HepG2 (cell line): ENCODE measurements at regions not wholly inside any gene's neighbourhood (a gene's known extent, or its start where the extent isn't known, plus 50 kb on each side); places are given as distances from the start of the nearest gene placed in this dataset.
"Not testable (repeated sequence)": the region's sequence is repeated elsewhere in the genome, so short reads cannot be mapped to it uniquely, and the experiment has no call there.

Experiments used
- ATAC-seq: fragments of 200-7000 bp; cut with Tn5 transposase; 3 replicates; pipeline ENCODE4 v1.9.1; 2020; ENCODE audit warnings: mild to moderate bottlenecking, moderate library complexity
- BruUV-seq: library from RNA; stranded (reverse); fragments of 400-500 nt; replicated peaks from 2 replicates; lab custom pipeline; 2021; lab: Mats Ljungman, UMichigan
- CTCF ChIA-PET: fragments of 300-600 bp; formaldehyde crosslinking; extraction: SDS; loops from one replicate; lab custom pipeline; 2021; ENCODE audit warnings: low total read pairs, inconsistent platforms, low intra/inter-chr PET ratio; lab: Yijun Ruan, JAX
- POLR2A ChIA-PET: fragments of 350-600 bp; sonication (Branson Sonifier 250); formaldehyde crosslinking; loops from one replicate; lab custom pipeline; 2020; ENCODE audit warnings: antibody characterized with exemption, inconsistent platforms; lab: Yijun Ruan, JAX
- DNase-seq: peaks from one replicate; pipeline ENCODE4 v3.0.0-alpha.2; 2015; ENCODE audit warnings: low spot score
- FAIRE-seq: peaks from 3 replicates; lab custom pipeline; 2011; peaks lifted over from hg19 to GRCh38; lab: Jason Lieb, UNC
- H2AFZ ChIP-seq: one replicate; pipeline ENCODE4 v1.6.1; 2011; ENCODE audit warnings: low read length, inconsistent platforms
- H3K27ac ChIP-seq: fragments of 300-600 bp; 3 replicates; pipeline ENCODE4 v1.8.0; 2011; ENCODE audit warnings: mixed run types, mild to moderate bottlenecking, mixed read lengths, low read length, inconsistent platforms; ENCODE audit not compliant: insufficient read depth; ENCODE audit errors: extremely low read length
- H3K27me3 ChIP-seq, 2 experiments: fragments of 200-600 bp in 1 of 2; 2 replicates in 1 of 2; 3 replicates in 1 of 2; pipeline versions ENCODE4 v1.6.0 to v1.8.0; 2011; ENCODE audit warnings: low read length in 2 of 2, mild to moderate bottlenecking in 2 of 2, moderate library complexity in 2 of 2, inconsistent platforms in 1 of 2; ENCODE audit not compliant: insufficient read depth in 2 of 2, control insufficient read depth in 1 of 2
- H3K36me3 ChIP-seq, 2 experiments: fragments of 200-600 bp in 1 of 2; replicated peaks in 1 of 2; 2 replicates in 1 of 2; 3 replicates in 1 of 2; pipeline versions ENCODE4 v1.5.1 to v1.8.0; 2011; ENCODE audit warnings: low read length in 2 of 2, inconsistent platforms in 1 of 2; ENCODE audit not compliant: insufficient read depth in 2 of 2, control insufficient read depth in 1 of 2
- H3K4me1 ChIP-seq: 2 replicates; pipeline ENCODE4 v1.5.1; 2012; ENCODE audit warnings: low read length, inconsistent platforms; ENCODE audit not compliant: insufficient read depth
- H3K4me2 ChIP-seq: 2 replicates; pipeline ENCODE4 v1.6.0; 2011; ENCODE audit warnings: low read depth, low read length, inconsistent platforms
- H3K4me3 ChIP-seq, 3 experiments: fragments of 200-600 bp in 1 of 3; sonication (generic), shearing (Covaris generic) in 1 of 3; replicated peaks in 1 of 3; 2 replicates each; pipeline ENCODE4 v1.5.1; 2011 to 2016; ENCODE audit warnings: low read length in 3 of 3, inconsistent platforms in 2 of 3, low read depth in 2 of 3, mild to moderate bottlenecking in 2 of 3, control low read depth in 1 of 3, mixed read lengths in 1 of 3; ENCODE audit not compliant: insufficient read depth in 1 of 3
- H3K79me2 ChIP-seq: one replicate; pipeline ENCODE4 v1.6.1; 2011; ENCODE audit warnings: low read length, inconsistent platforms; ENCODE audit not compliant: insufficient read depth
- H3K9ac ChIP-seq: 2 replicates; pipeline ENCODE4 v1.6.0; 2011; ENCODE audit warnings: mild to moderate bottlenecking, low read depth, low read length, inconsistent platforms; ENCODE audit not compliant: insufficient read depth
- H3K9me3 ChIP-seq: 2 replicates; pipeline ENCODE4 v1.5.1; 2012; ENCODE audit warnings: mild to moderate bottlenecking, low read length
- H4K20me1 ChIP-seq: 2 replicates; pipeline ENCODE4 v1.6.0; 2011; ENCODE audit warnings: inconsistent platforms, mild to moderate bottlenecking, low read length, moderate library complexity; ENCODE audit not compliant: insufficient read depth
- ARID5B ChIP-seq: IDR thresholded peaks from 2 replicates; pipeline ENCODE4 v1.4.0; 2020; ENCODE audit warnings: mild to moderate bottlenecking, missing genetic modification reagents
- CTCF ChIP-seq: sonication (generic); formaldehyde crosslinking; IDR thresholded peaks from 2 replicates; pipeline ENCODE4 v1.5.0; 2020; ENCODE audit warnings: mild to moderate bottlenecking, missing genetic modification reagents, moderate library complexity
- PPARG ChIP-seq: conservative IDR thresholded peaks from 2 replicates; pipeline ENCODE4 v1.6.1; 2016; ENCODE audit warnings: missing biosample characterization, missing genetic modification reagents
- RAD21 ChIP-seq: fragments of 450-650 bp; formaldehyde crosslinking; IDR thresholded peaks from 2 replicates; pipeline ENCODE4 v1.5.0; 2020; ENCODE audit warnings: mild to moderate bottlenecking
- SMC3 ChIP-seq: IDR thresholded peaks from 2 replicates; pipeline ENCODE4 v1.6.1; 2011; ENCODE audit warnings: low read length, improper control_type of control experiment
- STAG1 ChIP-seq: sonication (generic); formaldehyde crosslinking; IDR thresholded peaks from 2 replicates; pipeline ENCODE4 v1.4.0; 2020; ENCODE audit warnings: missing genetic modification reagents
- THRA ChIP-seq: sonication (generic); formaldehyde crosslinking; IDR thresholded peaks from 2 replicates; pipeline ENCODE4 v1.4.0; 2020; ENCODE audit warnings: missing genetic modification reagents, borderline replicate concordance
- WGBS: methylation state at CpG from one replicate; pipeline ENCODE4 v1.1.6; 2017; ENCODE audit warnings: low lambda C conversion rate; 5-methylcytosine and 5-hydroxymethylcytosine counted together
- in situ Hi-C: cut with HindIII; loops from 2 replicates; pipeline ENCODE4 v1.10.0; 2017; ENCODE audit warnings: low pct_unique_long_range_greater_than_20kb; ENCODE audit not compliant: extremely low pct_ligation_motif_present
- intact Hi-C: fragments of 100-400 bp; cut with micrococcal nuclease; formaldehyde crosslinking; loops from one replicate; pipeline ENCODE4 v1.10.0; 2022; ENCODE audit not compliant: unreplicated experiment

GRCh38 chr6:85325811-85326210 is 124.1 kb upstream of the NT5E start:
- in situ Hi-C loops (loop anchor here (10.0 kb wide), 1 partner anchor 901 kb away; no protein-coding TSS in a partner anchor), intact Hi-C loops (loop anchor here (10.0 kb wide), 1 partner anchor 1441 kb away; no protein-coding TSS in a partner anchor)
- 47% methylated on average over 15 of the region's 31 CpGs for WGBS
- BruUV-seq, DNase-seq, H2AFZ ChIP-seq, CTCF ChIA-PET, H3K4me2 ChIP-seq, H3K4me1 ChIP-seq, POLR2A ChIA-PET, H3K27me3 ChIP-seq, H3K9me3 ChIP-seq, H3K9ac ChIP-seq, FAIRE-seq, H3K36me3 ChIP-seq, H3K79me2 ChIP-seq, H4K20me1 ChIP-seq, H3K4me3 ChIP-seq, ATAC-seq, H3K27ac ChIP-seq: not testable (repeated sequence)

- Histone ChIP-seq H2AFZ (no peak overlapping the region), H3K27ac (no peak overlapping the region), H4K20me1 (no peaks in the 10 kb centered on the region), H3K4me2 (no peak overlapping the region), H3K9me3 (peaks cover 3% of the 10 kb centered on the region; the same call in 1 of the 2 replicates), H3K36me3 (no peaks in the 10 kb centered on the region), H3K4me3 (no peak overlapping the region), H3K9ac (no peak overlapping the region), H3K79me2 (no peaks in the 10 kb centered on the region), H3K4me1 (no peaks in the 10 kb centered on the region), H3K27me3 (peaks cover 0 to 4% of the 10 kb centered on the region in 2 experiments; a peak in 1 of 5 replicates)
- ATAC-seq (peak; percentile 96), DNase-seq (peak; percentile 72), FAIRE-seq (peak; percentile 89)
- ChIA-PET CTCF (interaction anchor here (1.2 to 1.7 kb wide), 3 partner anchors 308 to 901 kb away, joined by 3 to 4 read pairs (median 4); no protein-coding TSS in a partner anchor), POLR2A (no interaction called here)
- 10% methylated on average over 9 of the region's 9 CpGs for WGBS
- intact Hi-C loops (loop anchor here (1.0 to 10.0 kb wide), 6 partner anchors 196 to 1439 kb away; no protein-coding TSS in a partner anchor), in situ Hi-C loops (loop anchor here (10.0 to 25.0 kb wide), 2 partner anchors 311 to 899 kb away; no protein-coding TSS in a partner anchor)
- no TSS peak for BruUV-seq
- TF ChIP-seq ARID5B (CRISPR knock-in tag) (no peak), RAD21 (peak; percentile 61; the same call in 1 of the 2 replicates), PPARG (peak; percentile 63), STAG1 (CRISPR knock-in tag) (peak; percentile 84), THRA (CRISPR knock-in tag) (0 out of 2 replicates have a peak, but pooled peaks have one; percentile 28), CTCF (CRISPR knock-in tag) (peak; percentile 88), SMC3 (peak; percentile 70)
These were observed 126.3 kb upstream of the NT5E start for GRCh38 chr6:85323435-85324040.
